IPS-18c (cell line): ENCODE measurements at regions not wholly inside any gene's neighbourhood (a gene's known extent, or its start where the extent isn't known, plus 50 kb on each side); places are given as distances from the start of the nearest gene placed in this dataset.
"Not testable (repeated sequence)": the region's sequence is repeated elsewhere in the genome, so short reads cannot be mapped to it uniquely, and the experiment has no call there.

Experiments
- H3K4me3 ChIP-seq: 2 replicates; pipeline ENCODE4 v1.7.0; 2013; ENCODE audit warnings: low read depth, mild to moderate bottlenecking, low read length, moderate library complexity; ENCODE audit not compliant: insufficient read depth
- H3K9me3 ChIP-seq: one replicate; pipeline ENCODE4 v1.6.1; 2013; ENCODE audit warnings: mild to moderate bottlenecking, low read length, moderate library complexity; ENCODE audit not compliant: control insufficient read depth, insufficient read depth

DNA sequence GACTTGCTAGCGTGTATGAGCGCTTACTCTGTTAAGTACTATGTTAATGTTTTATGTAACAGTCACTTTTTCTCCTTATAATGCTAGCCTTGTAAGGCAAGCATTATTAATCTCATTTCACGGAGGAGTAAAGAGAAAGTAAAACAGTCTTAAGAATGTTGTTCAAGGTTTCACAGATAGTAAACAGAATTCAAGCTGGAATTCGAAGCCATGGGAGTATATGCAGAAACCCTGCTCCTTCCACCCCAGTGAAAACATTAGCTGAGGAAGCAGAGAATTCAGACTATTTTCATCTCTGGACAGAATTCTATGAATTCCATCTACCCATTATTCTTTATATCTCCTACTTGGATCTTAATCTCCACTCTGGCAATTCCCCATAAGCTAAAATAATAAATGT, 1028.3 kb upstream of the WWC1 start:
- Histone ChIP-seq H3K4me3 (no peak overlapping the region), H3K9me3 (no peaks in the 10 kb centered on the region)

DNA sequence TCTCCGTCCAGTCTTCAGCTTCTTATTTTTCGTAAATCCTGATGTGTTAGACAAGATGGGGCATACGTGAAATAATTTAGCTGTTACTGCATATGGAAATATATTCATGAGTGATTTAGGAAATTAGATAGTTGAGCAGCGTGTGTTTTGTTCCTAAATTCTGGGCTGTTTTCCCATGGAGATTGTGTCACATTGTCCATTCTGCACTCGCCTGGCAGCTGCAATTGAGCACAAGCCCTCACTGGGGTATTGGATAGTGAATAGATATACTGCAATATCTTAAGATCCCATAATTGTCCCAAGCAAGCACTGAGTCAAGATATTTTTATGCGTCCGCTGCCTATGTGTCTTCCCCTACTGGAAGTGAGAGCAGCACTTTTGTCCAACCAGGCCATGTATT, 1027.1 kb upstream of the WWC1 start:
- H3K9me3 ChIP-seq: no peaks in the 10 kb centered on the region
- no peak overlapping the region for H3K4me3 ChIP-seq

DNA sequence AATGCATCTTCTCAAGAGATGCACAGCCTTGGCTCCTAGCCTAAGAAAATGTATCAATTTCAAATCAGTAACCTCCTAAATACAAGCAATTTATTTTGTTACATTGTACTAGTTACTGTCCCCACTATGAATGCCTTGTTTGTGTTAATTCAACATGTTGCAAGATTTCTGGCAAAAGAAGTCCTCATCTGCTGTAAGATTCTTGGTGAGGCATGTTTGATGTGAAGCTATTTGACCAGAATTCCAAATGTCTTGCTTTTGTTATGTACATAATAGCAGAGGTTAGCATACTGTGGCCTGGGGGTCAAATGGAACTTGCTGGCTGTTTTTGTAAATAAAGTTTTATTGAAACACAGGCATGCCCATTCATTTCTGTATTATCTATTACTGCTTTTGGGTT, 1023.1 kb upstream of the WWC1 start:
- no peak overlapping the region for H3K4me3 ChIP-seq
- no peaks in the 10 kb centered on the region for H3K9me3 ChIP-seq

DNA sequence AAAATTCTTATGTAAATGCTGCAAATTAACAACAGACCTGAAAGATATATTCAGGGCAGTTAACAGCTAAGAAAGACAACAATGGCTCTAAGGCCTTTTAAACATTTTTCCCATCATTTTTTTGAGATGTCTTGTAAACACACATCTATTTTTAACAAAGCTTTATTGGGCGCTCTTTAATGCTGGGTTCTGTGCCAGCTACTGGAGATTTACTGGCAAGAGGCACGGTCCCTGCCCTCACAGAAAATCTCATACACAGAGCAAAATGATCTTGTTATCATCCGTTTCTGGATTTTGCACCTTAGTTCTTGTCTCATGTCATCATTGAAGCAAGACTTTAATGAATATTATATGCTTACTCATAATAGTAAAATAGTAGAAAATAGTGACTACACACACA, 1022.3 kb upstream of the WWC1 start:
- no peak overlapping the region for H3K4me3 ChIP-seq
- H3K9me3 ChIP-seq: no peaks in the 10 kb centered on the region

DNA sequence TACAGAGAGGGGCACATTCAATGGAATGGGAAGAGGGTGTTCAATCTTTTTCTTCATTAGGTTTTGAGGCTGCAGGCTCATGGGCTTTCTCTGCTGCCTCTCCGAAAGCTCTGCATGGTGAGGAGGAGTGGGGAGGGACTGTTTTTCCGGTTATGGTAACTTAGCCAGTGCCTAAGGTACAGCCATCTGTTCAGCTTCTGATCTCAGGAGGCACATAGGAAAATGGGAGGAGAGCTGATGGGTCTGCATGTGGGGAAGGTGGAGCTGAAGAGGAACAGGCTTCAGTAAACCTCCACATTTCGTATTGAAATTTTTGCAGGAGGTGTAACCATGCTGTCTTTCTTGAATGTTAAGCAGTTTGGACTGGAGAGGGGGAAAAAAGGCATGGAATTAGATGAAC, 1020.4 kb upstream of the WWC1 start:
- no peak overlapping the region for H3K4me3 ChIP-seq
- H3K9me3 ChIP-seq: no peaks in the 10 kb centered on the region

DNA sequence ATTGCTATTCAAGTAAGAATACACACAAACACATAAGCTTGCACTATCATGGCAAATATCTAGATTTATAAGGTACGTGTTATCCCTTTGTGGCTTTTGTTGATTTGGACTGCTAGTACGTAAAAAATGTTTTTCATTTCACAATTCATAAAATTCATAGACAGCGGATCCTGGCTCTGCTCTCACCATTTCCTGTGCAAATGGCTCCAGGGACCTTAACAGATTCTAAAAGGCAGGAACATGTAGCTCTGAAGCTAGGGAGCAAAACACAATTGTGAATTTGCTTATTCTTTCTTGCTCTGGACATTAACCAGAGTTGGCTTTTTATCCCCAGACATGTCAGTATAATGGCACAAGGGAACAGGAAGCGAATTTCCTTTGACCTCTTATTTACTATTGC, 1019.9 kb upstream of the WWC1 start:
- Histone ChIP-seq H3K9me3 (no peaks in the 10 kb centered on the region), H3K4me3 (no peak overlapping the region)

DNA sequence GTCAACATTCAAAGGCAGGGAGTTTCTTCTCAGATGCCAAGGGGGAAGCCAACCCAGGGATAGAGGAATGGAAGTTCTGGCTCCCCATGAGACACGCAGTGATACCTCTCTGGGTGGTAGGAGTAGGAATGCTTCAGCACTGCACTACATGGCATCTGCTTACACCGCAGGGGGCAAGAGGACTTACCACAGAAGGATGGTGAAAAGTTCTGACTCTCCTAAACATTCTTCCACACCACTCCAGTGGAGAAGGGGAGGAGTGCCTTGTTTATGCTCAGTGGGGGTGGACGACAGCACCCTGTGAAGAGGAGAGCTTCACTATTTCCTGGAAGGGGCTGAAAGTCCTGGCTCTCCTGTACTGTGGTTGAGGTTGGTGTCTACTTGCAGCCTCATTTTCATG, 1011.3 kb upstream of the WWC1 start:
- Histone ChIP-seq H3K4me3 (no peak overlapping the region), H3K9me3 (peaks cover 2% of the 10 kb centered on the region)

DNA sequence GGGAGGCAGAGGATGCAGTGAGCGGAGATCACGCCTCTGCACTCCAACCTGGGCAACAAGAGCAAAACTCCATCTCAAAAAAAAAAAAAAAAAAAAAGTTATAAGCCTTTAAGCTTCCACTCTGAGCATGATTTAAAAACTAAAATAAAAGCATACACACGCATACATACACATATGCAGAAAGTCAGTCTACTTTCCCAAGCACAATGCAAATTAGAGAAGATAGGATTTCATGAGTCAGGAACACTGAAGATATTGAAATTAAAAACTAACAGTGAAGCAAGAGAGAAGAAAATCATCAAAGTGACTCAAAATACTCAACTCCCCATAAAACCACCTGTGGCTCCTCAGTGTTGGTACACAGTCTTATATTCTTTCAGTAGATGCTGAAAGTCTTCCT, 1009.5 kb upstream of the WWC1 start:
- no peak overlapping the region for H3K4me3 ChIP-seq
- peaks cover 2% of the 10 kb centered on the region for H3K9me3 ChIP-seq

DNA sequence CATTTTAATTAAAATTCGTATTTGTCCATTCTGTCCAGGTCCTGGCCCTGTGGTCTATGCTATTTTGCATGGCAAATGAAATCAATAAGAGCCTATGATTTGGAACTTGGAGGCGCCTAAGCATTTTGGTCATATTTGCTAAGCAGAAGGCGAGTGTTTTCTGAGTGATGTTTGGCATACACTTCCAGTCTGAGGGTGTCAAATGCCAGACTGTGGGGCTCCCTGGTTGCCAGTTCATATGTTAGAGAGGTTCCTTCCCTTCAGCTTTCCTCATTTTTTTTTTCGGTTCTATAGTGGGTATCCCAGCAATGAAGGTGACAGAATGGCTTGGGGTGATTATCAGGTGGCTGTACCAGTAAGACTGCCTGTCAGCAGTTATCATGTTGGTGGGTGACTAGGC, 1007.8 kb upstream of the WWC1 start:
- Histone ChIP-seq H3K4me3 (no peak overlapping the region), H3K9me3 (peaks cover 2% of the 10 kb centered on the region)

DNA sequence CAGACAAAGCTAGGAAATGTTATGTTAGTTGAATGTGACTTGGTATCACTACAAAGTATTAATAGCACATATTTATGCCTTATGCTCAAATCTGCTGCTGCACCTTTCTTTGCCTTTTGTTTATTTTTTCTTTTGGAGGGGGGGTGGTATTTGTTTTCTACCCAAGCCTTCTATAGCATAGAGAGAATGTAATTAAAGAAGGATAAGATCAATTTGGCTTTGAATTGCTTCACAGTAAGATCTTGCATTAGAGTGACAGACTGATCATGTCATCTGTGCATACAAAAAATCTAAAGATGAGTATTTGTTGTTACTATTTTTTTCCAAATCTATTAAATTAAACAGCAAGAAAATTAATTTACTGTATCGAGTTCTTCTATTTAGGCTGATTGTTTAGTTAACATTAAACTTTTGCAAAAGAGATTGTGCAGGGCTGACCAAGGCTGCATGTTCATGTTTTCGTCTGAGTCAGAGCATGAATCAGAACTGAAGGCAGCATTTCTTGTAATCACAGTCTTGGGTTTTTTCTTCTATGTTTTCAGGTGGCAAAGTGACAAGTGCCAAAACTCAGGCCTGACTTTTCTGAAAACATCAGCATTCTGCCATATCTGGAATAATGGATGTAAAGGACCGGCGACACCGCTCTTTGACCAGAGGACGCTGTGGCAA, 1007.1 kb upstream of the WWC1 start:
- peaks cover 2% of the 10 kb centered on the region for H3K9me3 ChIP-seq
- H3K4me3 ChIP-seq: no peak overlapping the region

DNA sequence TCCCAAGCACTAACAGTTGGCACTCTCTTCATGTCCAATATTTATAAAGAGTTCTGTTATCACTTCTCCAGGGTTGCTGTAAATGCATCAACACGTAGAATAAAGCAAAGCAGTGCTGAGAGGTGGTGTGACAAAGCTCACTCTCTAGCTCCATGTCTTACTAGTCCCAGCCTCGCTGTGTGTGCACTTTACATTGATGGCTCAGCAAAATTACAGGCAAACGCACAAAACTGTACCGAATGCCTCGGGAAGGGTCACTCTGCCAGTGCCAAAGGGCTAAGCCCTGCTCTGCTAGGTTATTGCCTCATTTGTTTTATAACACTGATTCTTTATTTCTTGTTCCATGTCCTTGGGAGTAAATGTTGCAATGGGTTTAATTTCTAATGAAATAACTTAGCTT, 1005.9 kb upstream of the WWC1 start:
- H3K9me3 ChIP-seq: no peaks in the 10 kb centered on the region
- no peak overlapping the region for H3K4me3 ChIP-seq

DNA sequence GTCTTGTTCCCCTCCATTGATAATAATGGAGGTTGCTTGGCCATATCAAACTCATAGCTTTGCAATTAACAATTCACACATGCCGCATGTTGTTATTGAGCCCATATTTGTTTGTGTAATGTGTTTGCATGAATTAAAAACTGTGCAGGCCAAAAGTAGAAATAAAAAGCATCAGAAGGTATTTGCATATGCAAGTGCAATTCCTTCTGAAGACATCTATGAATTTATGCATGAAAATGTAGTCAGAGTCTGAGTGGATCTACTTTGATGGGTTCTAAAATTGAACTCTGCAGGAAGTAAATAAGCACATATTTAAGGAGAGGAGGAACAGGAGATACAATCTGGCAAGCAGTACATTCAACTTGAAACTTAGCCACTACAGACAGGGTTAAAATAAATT, 1004.6 kb upstream of the WWC1 start:
- Histone ChIP-seq H3K9me3 (peaks cover 2% of the 10 kb centered on the region), H3K4me3 (no peak overlapping the region)

DNA sequence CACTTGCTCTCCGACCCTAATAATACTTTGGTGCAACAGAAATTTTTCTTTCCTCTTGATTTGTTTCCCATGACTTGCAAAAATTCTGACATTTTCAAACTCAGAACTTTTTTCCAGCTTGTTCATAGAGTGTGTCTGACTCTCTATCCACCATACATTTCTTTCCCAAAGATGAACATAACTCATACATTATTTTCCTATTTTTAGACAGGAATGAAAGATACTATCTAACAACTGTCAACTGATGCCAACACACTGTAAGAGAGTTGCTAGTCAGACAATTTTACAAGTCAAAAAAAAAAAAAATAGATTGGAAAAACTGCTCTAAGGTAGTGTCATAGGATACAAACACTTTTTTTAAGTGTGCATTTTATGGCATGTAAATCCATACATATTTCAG, 1001.0 kb upstream of the WWC1 start:
- Histone ChIP-seq H3K4me3 (no peak overlapping the region), H3K9me3 (peaks cover 2% of the 10 kb centered on the region)

DNA sequence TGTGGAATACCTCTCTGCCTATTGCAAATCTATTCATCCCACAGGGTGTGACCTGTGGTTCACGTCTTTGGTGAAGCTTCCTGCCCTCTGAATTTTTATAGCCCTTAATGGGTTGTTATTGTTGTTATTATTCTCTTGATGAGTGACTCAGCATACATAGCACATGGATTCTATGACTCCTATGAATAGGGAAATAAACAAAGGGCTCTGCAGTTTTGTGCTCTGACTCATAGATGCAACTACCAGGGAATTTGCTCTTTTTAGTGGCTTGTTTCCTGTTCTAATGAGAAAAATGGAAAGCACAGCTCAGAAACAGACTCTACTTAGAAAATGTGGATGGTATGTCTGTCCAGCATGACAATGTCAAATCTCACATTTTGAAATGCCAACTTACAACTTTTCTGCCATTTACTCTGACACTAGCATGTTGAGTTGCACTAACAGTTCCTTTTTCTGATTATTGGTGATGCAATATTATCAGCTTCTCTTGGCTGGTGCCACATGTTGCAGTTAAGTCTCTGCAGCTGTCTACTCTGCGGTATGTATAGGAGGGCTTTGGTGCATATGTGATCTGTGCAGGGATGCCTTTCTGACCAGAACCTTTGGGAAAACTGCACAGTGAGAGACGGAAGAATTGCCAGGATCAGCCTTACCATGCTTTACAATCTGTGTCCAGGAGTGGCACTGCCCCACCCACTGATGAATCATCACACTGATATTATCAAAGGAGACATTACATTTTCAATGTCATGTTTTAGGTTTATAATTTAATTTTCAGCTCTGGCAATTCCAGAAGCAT, 996.4 kb upstream of the WWC1 start:
- H3K9me3 ChIP-seq: peaks cover 2% of the 10 kb centered on the region
- no peak overlapping the region for H3K4me3 ChIP-seq

DNA sequence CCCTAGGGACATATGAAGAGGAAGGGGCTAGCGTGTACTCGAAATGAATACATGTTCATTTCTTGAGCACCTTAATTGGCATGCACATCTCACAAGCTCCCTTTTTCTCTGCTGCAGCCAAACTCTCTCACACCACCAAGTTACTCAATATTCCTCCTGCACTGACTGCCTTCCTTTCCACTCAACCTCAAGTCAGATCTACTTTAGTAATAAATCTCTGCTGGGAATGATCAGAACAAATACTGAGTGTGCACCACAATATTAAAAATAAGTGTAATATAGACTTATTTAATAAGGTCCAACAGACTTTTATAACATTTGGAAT, 995.8 kb upstream of the WWC1 start:
- Histone ChIP-seq H3K9me3 (peaks cover 2% of the 10 kb centered on the region), H3K4me3 (no peak overlapping the region)

DNA sequence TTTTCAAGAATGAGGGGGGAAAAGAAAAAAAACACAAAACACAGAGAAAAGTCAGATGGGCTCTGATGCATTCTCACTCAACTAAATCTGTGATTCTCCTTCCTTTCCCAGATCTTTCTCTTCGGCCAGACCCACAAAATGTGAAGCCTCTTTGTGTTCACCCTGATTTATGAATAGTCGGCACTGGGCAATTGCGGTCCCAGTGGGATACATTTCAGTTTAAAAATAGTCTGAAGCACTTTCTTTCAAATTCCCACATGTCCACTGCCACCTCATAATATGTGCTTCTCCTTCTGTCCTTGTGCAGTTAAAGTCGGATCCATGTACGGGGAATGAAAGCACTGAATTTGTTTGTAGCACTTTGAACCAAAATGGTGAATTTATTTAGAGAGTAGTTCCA, 995.4 kb upstream of the WWC1 start:
- no peak overlapping the region for H3K4me3 ChIP-seq

DNA sequence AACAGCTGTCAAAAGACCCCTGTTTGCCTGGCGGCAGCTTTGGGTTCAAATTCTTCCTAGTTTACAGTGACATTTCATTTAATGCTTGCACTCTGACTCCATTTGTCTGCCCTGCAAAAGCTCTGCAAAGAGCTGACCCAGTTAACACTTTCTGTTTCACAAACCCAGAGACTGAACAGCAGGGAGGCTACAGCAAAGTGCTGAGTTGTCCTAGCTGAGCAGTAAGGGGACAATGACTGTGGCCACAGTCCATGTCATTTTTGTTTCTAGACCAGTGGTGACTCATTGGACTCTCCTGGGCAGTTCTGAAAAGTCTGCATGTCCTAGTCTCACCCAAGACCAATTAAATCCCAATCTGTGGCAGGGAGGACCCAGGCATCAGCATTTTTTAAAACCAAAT, 994.8 kb upstream of the WWC1 start:
- Histone ChIP-seq H3K9me3 (no peaks in the 10 kb centered on the region), H3K4me3 (no peak overlapping the region)

More for the DNA sequence above, 995.4 kb upstream of the WWC1 start:
- H3K9me3 ChIP-seq: peaks cover 2% of the 10 kb centered on the region

DNA sequence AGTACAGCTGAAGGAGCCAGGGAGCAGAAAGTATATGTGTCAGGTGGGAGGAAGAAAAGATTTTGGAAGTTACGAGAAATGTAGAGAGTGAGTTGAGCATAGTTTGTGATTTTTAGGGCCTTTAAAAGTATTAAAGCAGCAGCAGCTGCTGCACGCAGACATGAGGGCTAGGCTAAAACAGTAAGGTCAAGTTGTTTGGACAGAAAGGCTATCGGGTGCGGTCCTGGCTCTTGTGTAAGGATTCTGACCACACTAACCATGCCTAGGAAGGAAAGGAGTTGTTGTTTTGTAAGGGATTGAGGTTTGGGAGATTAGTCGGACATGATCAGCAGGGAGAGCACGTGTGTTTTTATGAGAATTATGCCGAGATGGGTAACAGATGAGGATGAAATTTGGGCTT, 991.6 kb upstream of the WWC1 start:
- H3K4me3 ChIP-seq: not testable (repeated sequence)

DNA sequence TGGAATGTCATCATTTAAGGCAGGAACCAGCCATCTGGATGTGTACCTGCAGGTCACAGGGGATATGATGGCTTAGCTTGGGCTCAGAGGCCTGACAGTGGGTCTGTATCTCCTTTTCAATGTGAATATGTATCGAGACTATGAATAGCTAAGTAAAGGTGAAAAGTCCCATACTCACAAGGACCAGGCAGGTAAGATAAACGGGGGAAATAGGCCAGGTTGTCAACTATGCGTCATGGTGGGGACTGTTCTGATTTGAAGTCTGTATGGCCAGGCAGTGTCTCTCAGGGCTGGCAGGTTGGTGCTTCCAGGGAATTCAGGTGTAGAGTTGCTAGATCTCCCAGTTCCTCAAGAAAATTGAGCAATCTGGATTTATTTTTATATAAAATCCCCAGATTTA, 987.9 kb upstream of the WWC1 start:
- Histone ChIP-seq H3K9me3 (peaks cover 2% of the 10 kb centered on the region), H3K4me3 (no peak overlapping the region)

More for the DNA sequence above, 991.6 kb upstream of the WWC1 start:
- H3K9me3 ChIP-seq: not testable (repeated sequence)
